Stimulated activated CD8-positive, alpha-beta memory T cell treated with anti-CD3 and anti-CD28 coated beads, Interleukin-4, amount 100 ng/mL, for 24 hours (primary cell): ENCODE measurements at regions not wholly inside any gene's neighbourhood (a gene's known extent, or its start where the extent isn't known, plus 50 kb on each side); places are given as distances from the start of the nearest gene placed in this dataset.
"Not testable (repeated sequence)": the region's sequence is repeated elsewhere in the genome, so short reads cannot be mapped to it uniquely, and the experiment has no call there.

Experiments
- DNase-seq: peaks from one replicate; pipeline ENCODE4 v3.0.0-alpha.2; 2020; ENCODE audit warnings: low read depth

- no peak for DNase-seq
These were observed 60.1 kb upstream of the E2F3 start for GRCh38 chr6:20341564-20341963.

- not testable (repeated sequence) for DNase-seq
These were observed 54.7 kb upstream of the E2F3 start for GRCh38 chr6:20346948-20347347.

- DNase-seq: no peak
These were observed 53.6 kb upstream of the E2F3 start for GRCh38 chr6:20348041-20348440.

- DNase-seq: no peak
These were observed 52.5 kb upstream of the E2F3 start for GRCh38 chr6:20349225-20349624.

GRCh38 chr6:20350215-20350614 is 51.5 kb upstream of the E2F3 start:
- no peak for DNase-seq

GRCh38 chr6:20351534-20351933 is 50.1 kb upstream of the E2F3 start:
- no peak for DNase-seq
